HG03139 (cell line): ENCODE measurements at regions not wholly inside any gene's neighbourhood (a gene's known extent, or its start where the extent isn't known, plus 50 kb on each side); places are given as distances from the start of the nearest gene placed in this dataset.

ENCODE experiments used
- ATAC-seq: cut with Tn5 transposase; IDR thresholded peaks from one replicate; pipeline ENCODE4 v1.9.1; 2021; ENCODE audit not compliant: unreplicated experiment

DNA sequence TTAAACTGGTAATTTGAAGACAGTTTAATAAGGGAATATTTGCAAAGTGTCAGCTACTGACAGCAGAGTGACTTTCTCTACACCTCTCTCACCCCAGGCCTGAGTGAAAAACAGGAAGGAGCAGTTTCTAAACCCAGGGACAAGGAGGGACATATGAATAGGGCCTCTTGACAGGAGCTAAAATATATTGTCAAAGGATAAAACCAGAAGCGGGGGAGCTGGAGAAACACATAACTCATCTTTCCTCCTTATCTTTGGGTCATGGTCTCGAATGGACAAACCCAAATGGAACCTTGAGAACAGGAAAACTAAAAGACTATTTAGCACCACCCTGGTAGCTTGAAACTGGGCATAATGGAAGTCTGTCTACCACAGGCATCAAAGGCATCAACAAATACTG is 197.5 kb upstream of the FOXA2 start:
- no peak for ATAC-seq

DNA sequence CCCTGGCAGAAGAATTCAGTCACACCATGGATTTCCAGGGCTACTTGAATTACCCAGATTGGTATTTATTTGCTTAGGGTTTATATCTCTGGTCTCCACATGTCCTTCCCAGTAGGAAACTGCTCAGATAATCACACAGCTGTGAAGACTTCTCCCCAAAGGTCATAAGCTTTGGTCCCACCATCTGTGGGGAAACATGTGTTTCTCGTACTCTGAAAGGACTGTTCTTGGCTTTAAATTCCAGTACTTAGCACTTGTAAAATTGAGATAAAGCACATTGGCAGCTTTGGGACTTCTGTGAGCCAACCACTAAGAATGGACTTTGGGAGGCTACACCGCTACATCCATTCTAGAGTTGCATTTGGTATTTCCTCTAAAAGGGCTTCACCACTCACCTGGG is 205.3 kb upstream of the FOXA2 start:
- no peak for ATAC-seq

DNA sequence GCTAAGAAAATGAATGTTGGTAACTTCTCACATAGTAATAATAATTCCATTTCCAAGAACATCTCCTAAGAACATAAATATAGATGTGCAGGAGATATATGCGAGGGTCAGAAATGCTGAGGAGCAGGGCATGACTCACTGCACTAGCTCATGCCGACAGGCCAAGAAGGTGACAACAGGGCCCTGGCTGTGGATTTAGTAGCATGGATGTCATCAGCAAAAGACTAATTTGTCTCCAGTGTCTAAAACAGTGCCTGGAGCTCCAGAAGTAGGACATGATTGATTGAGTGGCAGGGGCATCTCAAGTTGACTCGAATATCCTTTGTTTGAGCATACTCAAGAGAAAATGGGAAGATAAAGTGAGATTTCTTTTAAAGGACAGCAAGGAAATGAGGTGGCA is 207.0 kb upstream of the FOXA2 start:
- ATAC-seq = no peak

DNA sequence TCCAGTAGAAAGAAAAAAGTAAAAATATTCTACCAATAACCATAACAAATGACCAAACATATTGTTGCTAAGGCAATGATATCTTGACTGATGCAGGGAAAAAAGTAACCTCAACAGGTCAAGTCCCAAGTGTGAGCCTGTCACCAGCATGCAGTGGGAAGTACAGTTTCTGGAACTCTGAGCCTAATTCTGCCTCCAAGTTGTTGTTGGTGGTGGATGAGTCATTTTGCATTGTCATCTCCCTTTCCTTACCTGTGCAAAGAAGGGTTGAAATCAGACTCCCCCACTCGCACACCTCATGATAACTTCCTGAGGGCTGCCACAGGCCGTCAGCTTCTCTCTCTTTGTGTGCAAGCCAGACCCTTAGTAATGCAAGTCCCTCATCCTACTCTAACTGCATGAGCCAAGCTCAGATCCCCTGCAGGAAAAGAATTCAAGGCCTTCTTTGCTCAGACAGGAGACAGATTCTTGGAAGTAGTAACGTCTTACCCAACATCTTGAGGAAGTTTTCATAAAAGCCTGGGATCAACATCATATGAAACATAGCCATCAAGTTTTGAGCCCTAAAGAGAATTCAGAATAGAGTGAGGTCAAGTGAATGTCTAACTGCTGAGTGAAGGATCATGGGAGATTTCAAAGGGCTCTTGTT is 207.6 kb upstream of the FOXA2 start:
- ATAC-seq = no peak

DNA sequence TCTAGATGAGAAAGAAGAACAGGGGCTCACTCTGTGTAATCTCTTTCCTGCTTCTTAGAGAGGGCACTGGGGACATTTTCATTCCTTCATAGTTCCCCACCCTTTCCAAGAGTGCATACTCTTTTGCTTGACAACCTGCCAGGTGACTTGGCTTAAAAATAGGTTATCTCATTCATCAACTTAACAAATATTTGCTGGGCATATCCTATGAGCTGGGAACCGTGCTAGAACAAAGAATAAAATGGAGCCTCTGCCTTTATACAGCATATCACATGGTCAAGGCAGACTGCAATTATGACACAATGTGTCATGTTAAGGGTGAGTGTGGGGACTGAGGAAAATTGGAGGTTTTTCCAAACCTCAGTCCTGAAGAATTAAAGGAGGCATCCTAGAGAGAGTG is 209.8 kb upstream of the FOXA2 start:
- ATAC-seq = no peak

DNA sequence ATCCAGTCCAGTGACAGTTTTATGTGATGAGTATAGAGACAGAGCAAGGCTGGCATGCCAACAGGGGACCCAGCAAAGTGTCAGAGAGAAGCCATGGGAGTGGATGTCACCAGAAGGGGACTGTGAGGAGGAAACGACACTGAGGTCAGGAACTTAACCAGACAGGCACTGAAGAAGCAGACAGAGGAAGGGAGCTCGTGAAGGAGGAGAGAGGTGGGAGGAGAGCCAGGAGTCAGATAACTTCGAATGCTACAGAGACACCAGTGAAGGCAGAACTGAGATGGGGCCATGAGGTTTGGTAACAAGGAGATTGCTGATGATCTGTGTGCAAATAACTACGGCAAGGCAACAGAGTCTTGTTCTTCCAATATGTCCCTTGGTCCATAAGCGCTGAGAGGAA is 211.1 kb upstream of the FOXA2 start:
- no peak for ATAC-seq

DNA sequence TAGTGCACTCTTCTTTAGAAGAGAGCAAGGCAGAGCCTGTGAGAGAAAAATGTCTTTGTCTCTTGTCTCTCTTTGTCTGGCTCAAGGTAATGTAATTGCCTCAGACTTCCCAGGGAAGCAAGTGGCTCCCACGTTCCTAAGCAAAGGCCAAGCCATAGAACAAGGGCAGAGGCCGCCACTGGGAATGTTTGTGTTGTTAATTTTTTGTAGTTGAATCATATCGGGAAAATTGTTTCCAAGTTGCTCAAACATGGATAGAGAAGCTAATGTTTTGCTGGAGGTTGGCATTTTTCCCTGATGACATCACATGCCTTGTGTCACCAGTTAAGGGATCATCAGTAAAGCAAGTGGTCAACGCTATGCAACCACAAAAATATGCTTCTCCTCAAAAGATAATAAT is 211.5 kb upstream of the FOXA2 start:
- ATAC-seq = no peak

DNA sequence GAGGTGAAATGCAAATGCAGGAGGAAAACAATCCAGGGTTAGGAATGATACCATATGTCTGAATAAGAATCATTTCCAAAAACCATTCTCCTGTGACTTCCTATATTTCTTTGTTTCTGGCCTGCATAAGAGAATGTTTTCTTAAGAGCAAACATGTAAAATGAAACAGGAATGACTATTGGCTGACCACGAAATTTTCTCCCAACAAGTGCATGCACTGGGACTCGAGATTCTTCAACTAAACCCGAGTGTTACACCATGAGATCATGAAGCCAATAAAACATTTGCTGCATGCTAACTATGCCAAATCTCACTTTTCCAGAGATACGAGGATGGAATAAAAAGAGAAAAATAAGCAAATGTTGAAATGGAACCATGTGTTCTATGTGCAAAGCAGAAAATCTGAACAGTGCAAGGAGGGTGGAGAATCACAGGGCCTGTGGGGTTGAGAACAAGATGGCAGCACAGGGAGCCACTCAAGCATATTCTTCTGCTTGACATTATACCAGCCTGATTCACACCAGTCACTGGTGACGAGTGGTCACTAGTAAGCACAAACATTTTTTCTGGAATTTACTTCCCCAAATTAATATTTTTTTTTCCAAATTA is 212.2 kb upstream of the FOXA2 start:
- ATAC-seq = no peak

DNA sequence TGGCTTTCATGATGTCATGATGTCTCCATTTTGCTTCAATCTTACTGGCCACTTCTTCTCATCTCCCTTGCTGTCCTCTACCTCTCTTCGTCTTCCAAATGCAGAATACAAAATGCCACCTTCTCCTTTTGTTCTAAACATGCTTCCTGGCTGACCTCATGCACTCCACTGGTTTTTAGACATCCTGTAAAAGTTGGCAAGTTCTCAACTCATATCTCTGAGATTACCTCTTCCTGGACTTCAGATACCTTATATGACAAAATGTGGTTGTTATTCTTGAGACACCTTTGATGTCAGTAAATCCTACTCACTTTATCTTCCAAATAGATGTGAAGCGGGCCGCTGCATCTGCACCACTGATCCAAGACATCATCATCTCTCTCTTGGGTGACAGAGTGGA is 212.7 kb upstream of the FOXA2 start:
- ATAC-seq = no peak

DNA sequence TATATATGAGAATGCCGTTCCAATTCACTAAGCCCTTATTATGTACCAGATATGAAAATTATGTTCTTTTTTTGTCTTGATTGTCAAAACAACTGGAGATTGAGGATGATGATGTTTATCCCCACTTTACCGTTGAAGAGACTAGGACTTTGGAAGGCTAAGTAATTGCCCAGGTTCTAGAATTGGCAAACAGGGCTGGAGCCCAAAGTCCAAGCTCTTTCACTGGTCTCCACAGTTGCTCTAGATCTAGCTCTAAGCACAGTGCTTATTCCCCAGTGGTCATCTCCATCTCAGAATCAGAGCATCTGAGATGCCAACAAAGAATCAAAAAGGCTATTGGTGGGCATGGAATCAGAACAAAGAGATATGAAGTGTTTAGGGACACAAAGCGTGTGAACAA is 215.3 kb upstream of the FOXA2 start:
- no peak for ATAC-seq

DNA sequence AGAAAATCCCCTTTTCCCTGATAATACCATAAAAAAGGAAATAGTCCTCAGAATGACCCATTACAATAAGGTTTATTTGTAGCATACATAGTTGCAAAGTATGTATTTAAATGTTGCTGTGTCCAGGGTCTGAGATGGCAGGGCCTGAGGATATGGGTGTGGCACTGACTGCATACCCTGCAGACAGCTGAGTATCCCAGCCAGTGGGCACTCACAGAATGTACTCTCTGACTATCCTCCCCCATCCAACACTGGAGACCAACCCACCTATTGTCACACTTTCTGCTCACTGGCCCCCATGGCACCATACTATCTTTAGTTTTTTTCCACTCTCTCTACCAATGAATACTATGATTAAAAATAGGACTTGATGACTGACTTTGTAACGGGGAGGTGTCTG is 215.8 kb upstream of the FOXA2 start:
- no peak for ATAC-seq

DNA sequence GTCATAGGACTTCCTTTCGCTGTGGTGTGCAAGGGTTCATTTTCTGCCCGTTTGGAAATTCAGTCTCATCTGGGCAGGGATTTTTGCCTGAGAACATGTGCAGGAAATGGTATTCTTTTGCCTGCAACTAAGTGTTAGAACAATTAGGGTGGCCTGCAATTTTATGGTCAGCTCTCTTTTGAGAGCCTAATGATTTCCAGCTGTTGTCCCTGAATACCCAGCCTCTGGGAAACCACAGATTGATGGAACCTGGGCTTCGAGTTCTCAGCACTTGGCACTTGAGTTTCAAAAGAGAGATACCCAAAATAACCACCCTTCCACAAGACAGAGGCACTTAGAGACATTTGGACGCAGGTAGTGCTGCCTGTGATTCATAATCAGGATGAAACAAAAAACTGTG is 217.2 kb upstream of the FOXA2 start:
- no peak for ATAC-seq

DNA sequence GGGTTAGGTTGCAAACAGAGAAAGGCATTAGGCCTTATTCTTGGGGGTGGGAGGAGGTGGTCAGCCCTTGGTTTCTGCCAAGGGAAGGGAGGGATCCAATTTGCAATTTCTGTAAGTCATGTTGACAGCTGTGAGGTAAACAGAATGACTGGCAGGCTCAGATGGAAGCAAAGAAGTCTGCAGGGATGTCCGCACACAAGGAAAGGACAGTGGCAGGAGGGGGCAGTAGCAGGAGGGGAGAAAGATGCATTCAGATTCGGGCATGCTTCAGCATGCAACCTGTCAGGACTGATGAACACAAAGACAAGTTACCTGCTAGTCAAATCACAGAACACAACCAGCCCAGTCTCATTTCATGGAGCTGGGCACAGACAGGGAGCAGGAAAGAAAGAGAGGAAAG is 217.9 kb upstream of the FOXA2 start:
- no peak for ATAC-seq

DNA sequence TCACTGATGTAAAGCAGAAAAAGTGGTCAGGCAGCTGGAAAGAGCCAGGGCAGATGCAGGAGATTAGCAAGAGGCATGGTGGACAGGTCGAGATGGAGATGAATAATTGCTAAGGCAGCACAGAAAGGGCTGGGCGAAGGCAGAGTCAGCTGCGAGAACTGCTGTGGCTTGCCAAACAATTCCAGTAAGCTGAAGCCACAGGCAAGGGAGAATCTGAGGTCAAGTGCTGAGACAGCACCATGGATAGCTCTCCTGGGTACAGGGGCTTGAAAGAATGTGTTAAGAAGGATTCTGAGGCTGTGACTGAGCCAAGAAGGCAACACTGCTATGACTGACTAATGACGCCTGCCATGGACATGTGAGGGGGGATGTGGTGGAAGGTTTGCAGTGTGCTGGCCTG is 220.8 kb upstream of the FOXA2 start:
- no peak for ATAC-seq

DNA sequence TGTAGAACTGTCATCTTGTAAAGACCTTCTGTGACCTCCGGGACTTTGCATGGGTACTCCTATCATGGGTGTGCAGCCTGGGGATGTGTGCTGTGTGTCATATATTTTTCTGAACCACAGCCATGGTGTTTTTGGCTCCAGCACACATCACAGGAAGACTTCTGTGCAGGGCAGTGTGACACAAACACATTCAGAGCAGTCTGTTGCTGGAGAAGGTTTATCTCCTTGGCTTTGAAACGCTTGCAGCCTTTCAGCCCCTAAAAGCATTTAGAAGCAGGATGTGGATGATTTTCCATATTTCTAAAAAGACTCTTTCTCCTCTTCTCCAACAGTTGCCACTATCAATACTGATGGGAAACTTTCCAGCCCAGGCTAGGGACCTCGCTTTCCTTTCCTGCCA is 221.6 kb upstream of the FOXA2 start:
- ATAC-seq = no peak

DNA sequence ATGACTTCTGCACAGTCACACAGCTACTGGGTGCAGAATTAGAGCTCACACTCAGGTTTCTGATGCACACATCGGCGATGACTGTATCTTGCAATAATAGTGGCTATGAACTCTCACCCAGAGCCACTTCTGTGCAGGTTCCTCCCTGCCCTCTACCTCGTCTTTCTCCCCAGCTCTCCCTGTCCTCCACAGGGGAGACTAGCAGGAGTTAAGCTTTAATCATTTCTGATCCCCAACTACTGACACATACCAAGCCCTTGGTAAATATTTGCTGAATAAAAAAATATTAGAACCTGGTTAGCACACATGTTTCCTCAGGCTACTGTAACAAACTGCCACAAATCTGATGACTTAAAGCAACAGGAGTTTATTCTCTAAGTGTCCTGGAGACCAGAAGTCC is 222.7 kb upstream of the FOXA2 start:
- no peak for ATAC-seq

DNA sequence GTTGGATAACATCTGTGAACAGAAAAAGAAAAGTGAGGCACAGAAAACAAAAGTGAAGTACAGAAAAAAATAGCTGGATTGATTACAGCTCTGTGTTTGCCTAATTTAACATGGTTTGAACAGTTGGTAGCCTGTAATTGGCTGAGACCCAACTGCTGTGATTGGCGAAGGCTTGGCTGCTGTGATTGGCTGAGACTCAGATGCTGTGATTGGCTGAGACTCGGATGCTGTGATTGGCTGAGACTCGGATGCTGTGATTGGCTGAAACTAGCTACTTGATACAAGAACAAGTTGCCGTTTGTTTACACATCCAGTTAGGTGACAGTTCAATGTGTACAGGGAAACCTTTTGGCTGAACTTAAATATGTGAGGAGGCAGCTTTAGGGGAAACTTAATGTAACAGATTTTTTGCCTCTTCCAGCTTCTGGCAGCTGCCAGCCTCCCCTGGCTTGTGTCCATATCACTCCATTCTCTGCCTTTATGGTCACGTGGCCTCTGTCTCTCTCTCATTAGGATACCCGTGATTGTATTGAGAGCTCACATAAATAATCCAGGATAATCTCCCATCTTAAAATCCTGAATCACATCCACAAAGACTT is 223.4 kb upstream of the FOXA2 start:
- ATAC-seq = no peak

DNA sequence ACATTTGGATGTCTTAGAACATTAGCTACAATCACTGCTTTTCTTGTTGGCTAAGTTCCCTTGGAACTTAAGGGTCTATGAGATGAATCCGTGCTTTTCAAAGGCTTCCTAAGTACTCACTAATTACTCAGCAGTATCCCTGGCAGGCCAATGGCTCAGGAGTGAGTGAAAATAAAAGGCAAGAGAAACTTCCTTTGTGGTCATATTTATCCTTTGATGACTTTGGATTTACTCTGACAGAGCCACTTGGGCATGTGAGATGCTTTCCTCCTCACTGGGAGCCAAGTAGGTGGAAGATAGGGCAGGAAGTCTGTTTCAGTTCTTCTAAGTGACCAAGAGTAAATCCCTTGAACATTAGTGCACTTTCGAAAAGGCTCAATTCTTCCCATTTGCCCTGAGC is 224.3 kb upstream of the FOXA2 start:
- no peak for ATAC-seq

DNA sequence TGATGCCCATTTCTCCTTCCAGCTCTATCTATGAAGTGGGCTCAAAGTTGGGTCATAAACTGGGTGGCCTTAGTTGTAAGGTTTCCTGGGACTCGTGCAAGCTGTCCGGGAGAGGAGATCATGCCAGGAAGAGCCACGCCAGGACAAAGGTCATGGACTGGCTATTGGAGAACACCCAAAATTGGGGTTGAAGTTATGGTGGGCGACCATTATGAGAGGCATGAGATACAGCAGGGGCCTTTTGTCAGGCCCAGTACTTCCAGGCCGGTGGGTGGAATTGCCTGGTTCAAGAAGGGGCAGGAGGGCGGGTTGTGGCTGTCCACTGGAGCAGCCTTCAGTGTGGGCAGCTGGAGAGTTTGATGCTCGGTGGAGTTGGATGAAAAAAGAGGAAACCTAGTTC is 225.1 kb upstream of the SSTR4 start:
- no peak for ATAC-seq

DNA sequence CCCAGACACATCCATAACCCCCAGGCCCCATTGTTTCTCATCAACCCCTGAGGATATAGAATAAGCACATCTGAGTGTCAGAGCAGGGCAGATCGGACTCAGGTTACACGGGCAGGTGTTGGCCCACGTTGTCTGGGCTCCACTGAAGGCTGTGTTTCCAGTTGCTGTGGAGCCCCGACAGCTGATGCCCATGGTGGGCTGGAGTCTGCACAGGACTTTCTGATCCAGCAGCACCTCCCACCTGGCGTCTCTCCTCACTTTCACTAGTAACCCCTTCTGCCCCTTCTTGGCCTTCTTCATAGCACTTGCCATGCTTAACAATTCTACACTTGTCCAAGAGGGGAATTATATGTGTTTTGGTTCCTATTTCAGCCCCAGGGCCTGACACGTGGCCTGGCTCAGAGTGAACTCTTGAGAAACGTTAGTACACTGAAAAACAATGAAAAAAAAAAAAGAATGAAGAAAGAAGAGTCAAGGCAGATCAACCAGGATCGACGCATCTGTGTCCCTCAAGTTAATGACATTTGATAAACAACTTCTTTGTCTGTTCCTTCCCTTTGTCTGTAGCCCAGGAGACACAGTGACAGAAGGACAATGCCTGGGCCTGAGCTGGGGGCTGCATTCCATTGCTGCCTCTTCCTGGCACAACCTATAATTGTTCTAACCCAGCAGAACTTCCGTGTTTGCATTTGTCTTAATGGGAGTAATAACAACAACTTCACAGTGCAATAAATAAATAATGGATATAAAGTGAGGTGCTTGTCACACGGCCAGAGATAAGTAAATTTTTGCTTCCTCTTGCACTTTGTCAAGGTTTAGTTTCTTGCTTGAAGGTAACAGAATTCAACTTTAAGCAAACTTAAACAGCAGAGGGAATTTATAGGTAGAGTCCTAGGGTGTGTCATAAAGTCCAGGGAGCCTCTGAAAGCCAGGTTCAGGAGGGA is 224.2 kb upstream of the SSTR4 start:
- no peak for ATAC-seq

DNA sequence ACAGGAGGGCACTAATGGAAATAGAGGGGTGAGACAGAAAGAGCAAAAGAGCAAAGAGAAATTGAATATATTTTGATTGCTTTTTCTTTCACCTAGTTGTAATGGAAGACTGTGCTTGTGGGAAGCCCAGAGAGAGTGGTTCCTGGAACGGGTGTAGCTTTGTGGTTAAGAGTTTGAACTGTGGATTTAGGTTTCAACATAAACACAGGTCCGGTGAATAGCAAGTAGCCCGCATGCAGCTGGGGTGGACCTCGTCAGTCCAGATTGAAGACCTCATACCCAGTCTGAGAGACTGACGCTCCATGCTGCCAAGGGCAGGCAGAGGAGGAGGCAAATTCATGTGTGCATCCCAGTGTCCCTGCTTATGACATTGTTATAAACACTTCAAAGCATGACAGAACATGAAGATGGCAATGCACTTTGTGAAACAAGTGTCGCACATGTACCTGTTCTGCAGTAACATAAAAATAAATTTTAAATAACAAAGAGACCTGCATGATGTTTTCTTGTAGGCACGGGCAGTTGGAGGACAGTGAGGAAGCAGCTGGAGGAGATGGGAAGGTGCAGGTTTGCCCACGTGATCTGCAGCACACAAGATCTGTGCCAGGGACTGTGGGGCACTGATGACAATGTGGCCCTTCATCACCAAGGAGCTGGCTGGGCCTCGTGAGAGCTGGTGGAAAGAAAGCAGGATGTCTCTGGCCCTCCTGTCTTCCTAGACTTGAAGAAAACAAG is 220.5 kb upstream of the SSTR4 start:
- ATAC-seq = no peak
